ENCODE measurements at regions not wholly inside any gene's neighbourhood (a gene's known extent, or its start where the extent isn't known, plus 50 kb on each side); places are given as distances from the start of the nearest gene placed in this dataset.

DNA sequence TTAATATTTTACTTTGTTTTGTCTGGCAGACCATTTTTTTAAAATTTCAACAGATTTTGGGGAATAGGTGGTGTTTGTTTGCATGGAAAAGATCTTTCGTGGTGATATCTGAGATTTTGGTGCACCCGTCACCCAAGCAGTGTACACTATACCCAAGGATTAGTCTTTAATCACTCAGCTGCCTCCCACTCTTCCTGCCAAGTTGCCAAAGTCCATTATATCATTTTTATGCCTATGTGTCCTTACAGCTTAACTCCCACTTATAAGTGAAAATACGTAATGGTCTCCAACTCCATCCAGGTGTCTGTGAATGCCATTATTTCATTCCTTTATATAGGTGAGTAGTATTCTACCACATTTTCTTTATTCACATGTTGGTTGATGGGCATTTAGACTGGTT lies 281.7 kb upstream of the GK2 start:
- TF ChIP-seq, protein P1, sequence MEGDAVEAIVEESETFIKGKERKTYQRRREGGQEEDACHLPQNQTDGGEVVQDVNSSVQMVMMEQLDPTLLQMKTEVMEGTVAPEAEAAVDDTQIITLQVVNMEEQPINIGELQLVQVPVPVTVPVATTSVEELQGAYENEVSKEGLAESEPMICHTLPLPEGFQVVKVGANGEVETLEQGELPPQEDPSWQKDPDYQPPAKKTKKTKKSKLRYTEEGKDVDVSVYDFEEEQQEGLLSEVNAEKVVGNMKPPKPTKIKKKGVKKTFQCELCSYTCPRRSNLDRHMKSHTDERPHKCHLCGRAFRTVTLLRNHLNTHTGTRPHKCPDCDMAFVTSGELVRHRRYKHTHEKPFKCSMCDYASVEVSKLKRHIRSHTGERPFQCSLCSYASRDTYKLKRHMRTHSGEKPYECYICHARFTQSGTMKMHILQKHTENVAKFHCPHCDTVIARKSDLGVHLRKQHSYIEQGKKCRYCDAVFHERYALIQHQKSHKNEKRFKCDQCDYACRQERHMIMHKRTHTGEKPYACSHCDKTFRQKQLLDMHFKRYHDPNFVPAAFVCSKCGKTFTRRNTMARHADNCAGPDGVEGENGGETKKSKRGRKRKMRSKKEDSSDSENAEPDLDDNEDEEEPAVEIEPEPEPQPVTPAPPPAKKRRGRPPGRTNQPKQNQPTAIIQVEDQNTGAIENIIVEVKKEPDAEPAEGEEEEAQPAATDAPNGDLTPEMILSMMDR (IDR thresholded peaks at IDR 0.05), result no peak
- TF ChIP-seq POLR2A (IDR thresholded peaks at IDR 0.05; ENCODE audit: low read depth) (no peak), POLR2AphosphoS5 (IDR thresholded peaks at IDR 0.05) (no peak)

All from esophagus muscularis mucosa (tissue), 3 donors.